Spinal cord (tissue), 9 donors: ENCODE measurements at regions not wholly inside any gene's neighbourhood (a gene's known extent, or its start where the extent isn't known, plus 50 kb on each side); places are given as distances from the start of the nearest gene placed in this dataset.
A peak's percentile ranks its signal among the peaks of the same experiment; 100 is the strongest.

Experiments
- DNase-seq, 6 donors: peaks; one replicate each; pipeline versions ENCODE4 v3.0.0 to v3.0.0-alpha.2; 2013 to 2015; ENCODE audit warnings: low spot score in 6 of 6, low read depth in 4 of 6
- H3K27ac ChIP-seq: one replicate; pipeline ENCODE4 v1.5.1; 2013; ENCODE audit warnings: low read depth, low read length, control low read depth
- H3K27me3 ChIP-seq: one replicate; pipeline ENCODE4 v1.6.1; 2013; ENCODE audit warnings: low read length; ENCODE audit not compliant: control insufficient read depth, insufficient read depth
- H3K36me3 ChIP-seq: one replicate; pipeline ENCODE4 v1.6.1; 2013; ENCODE audit warnings: low read length; ENCODE audit not compliant: control insufficient read depth, insufficient read depth
- H3K4me1 ChIP-seq: one replicate; pipeline ENCODE4 v1.6.1; 2013; ENCODE audit warnings: low read length; ENCODE audit not compliant: control insufficient read depth, insufficient read depth
- H3K4me3 ChIP-seq: one replicate; pipeline ENCODE4 v1.5.1; 2013; ENCODE audit warnings: low read depth, low read length, control low read depth
- H3K9me3 ChIP-seq: one replicate; pipeline ENCODE4 v1.6.1; 2013; ENCODE audit warnings: low read length; ENCODE audit not compliant: control insufficient read depth, insufficient read depth
- WGBS: methylation state at CpG from one replicate; pipeline ENCODE4 v1.1.5; 2013; ENCODE audit warnings: missing lambda C conversion rate; ENCODE audit not compliant: insufficient coverage; 5-methylcytosine and 5-hydroxymethylcytosine counted together
- donor health status: healthy.

- no peaks in the 10 kb centered on the region for H3K36me3 ChIP-seq
- WGBS = 66% methylated on average over 5 of the region's 5 CpGs
- H3K9me3 ChIP-seq = no peaks in the 10 kb centered on the region
- H3K4me1 ChIP-seq = peaks cover 4% of the 10 kb centered on the region
- no peak overlapping the region for H3K27ac ChIP-seq
- H3K27me3 ChIP-seq = peaks cover 4% of the 10 kb centered on the region
- no peak overlapping the region for H3K4me3 ChIP-seq
- DNase-seq = no peak
These were observed 150.7 kb upstream of the IRX2 start for GRCh38 chr5:2902186-2902585.

- DNase-seq = peak in 1 of 6 donors; percentile 32
- H3K27me3 ChIP-seq = peaks cover 4% of the 10 kb centered on the region
- H3K4me3 ChIP-seq = no peak overlapping the region
- H3K27ac ChIP-seq = no peak overlapping the region
- H3K9me3 ChIP-seq = no peaks in the 10 kb centered on the region
- 82% methylated on average over 7 of the region's 10 CpGs for WGBS
- peaks cover 4% of the 10 kb centered on the region for H3K4me1 ChIP-seq
- no peaks in the 10 kb centered on the region for H3K36me3 ChIP-seq
These were observed 150.0 kb upstream of the IRX2 start for GRCh38 chr5:2901511-2901910.

GRCh38 chr5:2901096-2901495 is 149.6 kb upstream of the IRX2 start:
- whole genome bisulfite sequencing = 95% methylated on average over 6 of the region's 6 CpGs
- no peaks in the 10 kb centered on the region for H3K36me3 ChIP-seq
- peaks cover 4% of the 10 kb centered on the region for H3K4me1 ChIP-seq
- H3K4me3 ChIP-seq = no peak overlapping the region
- H3K27me3 ChIP-seq = peaks cover 4% of the 10 kb centered on the region
- no peak overlapping the region for H3K27ac ChIP-seq
- H3K9me3 ChIP-seq = no peaks in the 10 kb centered on the region
- no peak for DNase-seq

- Histone ChIP-seq H3K4me1 (peaks cover 4% of the 10 kb centered on the region), H3K4me3 (no peak overlapping the region), H3K27ac (no peak overlapping the region), H3K27me3 (peaks cover 4% of the 10 kb centered on the region), H3K36me3 (no peaks in the 10 kb centered on the region), H3K9me3 (no peaks in the 10 kb centered on the region)
- no peak for DNase-seq
These were observed 148.9 kb upstream of the IRX2 start for GRCh38 chr5:2900360-2900759.

GRCh38 chr5:2899311-2899710 is 147.8 kb upstream of the IRX2 start:
- no peaks in the 10 kb centered on the region for H3K9me3 ChIP-seq
- H3K27me3 ChIP-seq = peaks cover 4% of the 10 kb centered on the region
- H3K36me3 ChIP-seq = no peaks in the 10 kb centered on the region
- 96% methylated on average over 9 of the region's 9 CpGs for WGBS
- H3K27ac ChIP-seq = no peak overlapping the region
- peaks cover 4% of the 10 kb centered on the region for H3K4me1 ChIP-seq
- no peak overlapping the region for H3K4me3 ChIP-seq
- DNase-seq = no peak

GRCh38 chr5:2898661-2899060 is 147.2 kb upstream of the IRX2 start:
- WGBS = 92% methylated on average over 4 of the region's 5 CpGs

DNA sequence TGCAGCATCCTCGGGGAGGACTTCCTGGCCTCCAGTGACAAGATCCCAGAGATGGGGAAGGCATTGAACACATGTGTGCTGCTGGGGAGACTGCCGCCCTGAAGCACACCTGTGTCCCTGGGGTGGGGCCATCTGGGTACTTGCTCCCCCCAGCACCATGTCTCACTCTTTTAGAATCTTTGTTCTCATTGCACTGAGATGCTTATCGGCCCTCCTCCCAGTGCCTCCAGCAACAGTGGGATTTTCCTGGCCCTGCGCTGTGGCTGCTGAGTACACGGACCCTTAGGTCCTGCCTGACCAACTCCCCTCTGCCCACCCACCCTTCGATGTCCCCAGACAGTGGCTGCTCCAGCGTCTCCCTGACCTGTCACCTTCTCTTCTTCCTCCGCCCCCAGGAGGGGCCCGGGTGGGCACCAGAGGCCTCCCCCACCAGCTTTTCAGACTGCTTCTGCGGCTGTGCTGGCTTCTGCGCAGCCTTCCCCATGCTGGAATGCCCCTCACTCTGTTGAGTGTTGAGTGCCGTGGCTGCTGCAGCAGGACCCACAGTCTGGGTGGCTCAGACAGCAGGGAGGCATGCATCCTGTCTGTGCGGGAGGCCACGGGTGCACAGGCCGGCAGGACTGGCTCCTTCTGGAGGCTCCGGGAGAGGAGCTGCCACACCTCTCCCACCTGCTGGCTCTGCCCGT is 145.9 kb upstream of the IRX2 start:
- H3K36me3 ChIP-seq = no peaks in the 10 kb centered on the region
- no peak overlapping the region for H3K4me3 ChIP-seq
- H3K4me1 ChIP-seq = peaks cover 4% of the 10 kb centered on the region
- H3K27ac ChIP-seq = no peak overlapping the region
- peaks cover 2% of the 10 kb centered on the region for H3K27me3 ChIP-seq
- no peaks in the 10 kb centered on the region for H3K9me3 ChIP-seq
- 90% methylated on average over 17 of the region's 17 CpGs for WGBS
- DNase-seq = no peak

More at GRCh38 chr5:2898661-2899060, 147.2 kb upstream of the IRX2 start:
- no peaks in the 10 kb centered on the region for H3K9me3 ChIP-seq
- no peaks in the 10 kb centered on the region for H3K36me3 ChIP-seq
- H3K4me1 ChIP-seq = peaks cover 4% of the 10 kb centered on the region
- no peak overlapping the region for H3K27ac ChIP-seq
- no peak for DNase-seq
- peaks cover 4% of the 10 kb centered on the region for H3K27me3 ChIP-seq
- no peak overlapping the region for H3K4me3 ChIP-seq

- H3K9me3 ChIP-seq = no peaks in the 10 kb centered on the region
- no peak overlapping the region for H3K27ac ChIP-seq
- DNase-seq = no peak
- 92% methylated on average over 27 of the region's 29 CpGs for WGBS
- no peak overlapping the region for H3K4me3 ChIP-seq
- H3K27me3 ChIP-seq = peaks cover 2% of the 10 kb centered on the region
- no peaks in the 10 kb centered on the region for H3K36me3 ChIP-seq
- no peaks in the 10 kb centered on the region for H3K4me1 ChIP-seq
These were observed 145.1 kb upstream of the IRX2 start for GRCh38 chr5:2896371-2897275.

DNA sequence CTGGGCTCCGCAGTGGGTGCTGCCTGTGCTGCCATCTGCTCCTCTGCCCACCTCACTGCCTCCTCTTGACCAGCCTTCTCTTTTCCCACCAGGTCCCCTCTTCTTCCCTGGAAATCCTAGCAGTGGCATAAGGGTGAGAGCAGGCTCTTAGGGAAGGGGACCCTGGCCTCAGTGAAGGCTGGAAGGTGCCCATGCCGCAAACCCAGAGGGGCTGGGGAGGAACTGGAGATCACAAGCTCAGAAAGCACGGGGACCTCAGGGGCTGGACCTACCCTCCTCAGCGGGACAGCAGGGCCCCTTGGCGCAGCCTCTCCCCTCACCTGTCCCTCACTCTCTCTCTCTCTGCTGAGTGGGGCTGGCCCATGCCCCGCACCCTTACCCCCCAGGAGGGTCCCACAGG is 144.4 kb upstream of the IRX2 start:
- DNase-seq = no peak
- Histone ChIP-seq H3K9me3 (no peaks in the 10 kb centered on the region), H3K4me3 (no peak overlapping the region), H3K36me3 (no peaks in the 10 kb centered on the region), H3K27me3 (peaks cover 2% of the 10 kb centered on the region), H3K27ac (no peak overlapping the region), H3K4me1 (no peaks in the 10 kb centered on the region)
- WGBS = 87% methylated on average over 3 of the region's 6 CpGs

DNA sequence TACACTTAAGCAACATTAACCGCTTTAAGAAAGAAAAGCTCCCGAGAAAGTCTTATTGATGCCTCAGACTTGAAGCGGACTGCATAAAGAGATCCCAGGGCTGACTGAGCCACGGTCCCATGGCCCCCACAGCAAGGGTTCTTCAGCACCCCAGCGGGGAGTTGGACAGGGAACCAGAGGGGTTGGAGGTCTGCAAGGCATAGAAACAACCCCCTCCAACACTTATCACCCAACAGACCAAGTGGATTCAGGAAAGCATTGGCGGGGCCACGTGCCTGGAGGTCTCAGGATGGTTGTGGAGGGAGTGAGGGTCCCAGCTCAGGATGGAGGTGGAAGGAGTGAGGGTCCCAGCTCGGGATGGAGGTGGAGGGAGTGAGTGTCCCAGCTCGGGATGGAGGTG is 143.7 kb upstream of the IRX2 start:
- peaks cover under 1% of the 10 kb centered on the region for H3K4me1 ChIP-seq
- WGBS = 81% methylated on average over 8 of the region's 9 CpGs

More for the DNA sequence above, 143.7 kb upstream of the IRX2 start:
- no peak for DNase-seq
- Histone ChIP-seq H3K36me3 (no peaks in the 10 kb centered on the region), H3K27me3 (peaks cover 2% of the 10 kb centered on the region), H3K9me3 (no peaks in the 10 kb centered on the region), H3K4me3 (no peak overlapping the region), H3K27ac (no peak overlapping the region)
